NCI-H2196 (cell line): ENCODE measurements at regions not wholly inside any gene's neighbourhood (a gene's known extent, or its start where the extent isn't known, plus 50 kb on each side); places are given as distances from the start of the nearest gene placed in this dataset.
"Not testable (repeated sequence)": the region's sequence is repeated elsewhere in the genome, so short reads cannot be mapped to it uniquely, and the experiment has no call there.

Experiments
- DNase-seq: peaks from one replicate; lab custom pipeline; 2025; ENCODE audit not compliant: unreplicated experiment; lab: John Stamatoyannopoulos, UW

- no peak for DNase-seq
Measured at GRCh38 chr4:62474802-62475201, 1274.7 kb downstream of the ADGRL3 start.

GRCh38 chr4:62471021-62471420 lies 1270.9 kb downstream of the ADGRL3 start:
- no peak for DNase-seq

DNA sequence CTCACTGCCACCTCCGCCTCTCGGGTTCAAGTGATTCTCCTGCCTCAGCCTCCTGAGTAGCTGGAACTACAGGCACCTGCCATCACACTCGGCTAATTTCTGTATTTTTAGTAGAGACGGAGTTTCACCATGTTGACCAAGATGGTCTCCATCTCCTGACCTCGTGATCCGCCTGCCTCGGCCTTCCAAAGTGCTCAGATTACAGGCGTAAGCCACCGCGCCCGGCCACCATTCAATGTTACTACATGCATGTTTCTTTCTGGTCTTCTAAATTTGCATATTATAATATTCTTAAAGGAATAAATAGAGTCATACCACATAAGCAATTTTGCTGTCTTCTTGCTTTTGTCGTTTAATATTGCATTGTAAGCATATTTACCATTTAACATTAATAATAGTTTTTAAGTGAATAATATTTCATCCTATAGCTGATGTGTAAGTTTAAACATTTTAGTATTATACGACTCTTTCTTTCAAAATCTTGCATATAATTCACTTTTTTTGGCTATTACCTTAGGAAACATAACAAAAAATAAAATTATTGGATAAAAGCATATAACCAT lies 1270.4 kb downstream of the ADGRL3 start:
- DNase-seq, result no peak

GRCh38 chr4:62470020-62470419 lies 1269.9 kb downstream of the ADGRL3 start:
- no peak for DNase-seq

GRCh38 chr4:62461961-62462360 lies 1261.8 kb downstream of the ADGRL3 start:
- DNase-seq, result no peak

GRCh38 chr4:62460329-62460728 lies 1260.2 kb downstream of the ADGRL3 start:
- DNase-seq, result no peak

DNA sequence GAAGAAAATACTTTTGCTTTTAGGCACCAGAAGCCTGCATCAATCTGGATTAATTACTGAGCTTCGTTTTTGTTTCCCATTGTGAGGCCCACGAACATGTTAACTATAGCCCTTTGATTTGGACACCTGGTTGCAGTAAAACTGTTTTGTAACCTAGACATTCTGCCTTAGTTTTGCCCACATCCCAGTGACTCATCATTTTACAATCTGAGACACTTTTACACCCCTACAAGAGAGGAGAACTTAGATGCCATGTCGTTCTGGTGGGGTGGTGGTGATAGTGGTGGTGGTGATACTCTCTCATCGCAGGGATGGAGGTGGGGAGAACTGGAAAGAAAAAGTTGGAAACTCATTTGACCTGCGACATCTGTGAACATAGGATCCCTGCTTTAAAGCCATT lies 1257.2 kb downstream of the ADGRL3 start:
- no peak for DNase-seq

DNA sequence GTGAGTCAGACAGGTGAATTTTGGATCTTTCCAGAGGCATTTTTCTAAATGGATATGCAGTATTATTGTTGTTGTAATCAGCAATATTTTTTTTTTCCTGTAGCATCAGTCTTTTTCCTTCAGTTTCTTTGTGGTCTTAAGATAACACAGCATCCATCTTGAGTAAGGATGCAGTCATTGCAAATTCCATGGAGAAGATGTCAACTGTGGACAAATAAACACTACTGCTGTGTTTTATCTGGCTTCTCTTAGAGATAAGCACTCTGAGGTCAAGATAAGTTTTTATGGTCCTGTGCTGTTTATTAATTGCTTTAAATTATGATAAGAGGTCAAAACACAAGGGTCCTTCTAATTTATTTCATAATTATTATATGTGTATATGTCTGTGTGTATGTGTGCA lies 1255.7 kb downstream of the ADGRL3 start:
- no peak for DNase-seq

DNA sequence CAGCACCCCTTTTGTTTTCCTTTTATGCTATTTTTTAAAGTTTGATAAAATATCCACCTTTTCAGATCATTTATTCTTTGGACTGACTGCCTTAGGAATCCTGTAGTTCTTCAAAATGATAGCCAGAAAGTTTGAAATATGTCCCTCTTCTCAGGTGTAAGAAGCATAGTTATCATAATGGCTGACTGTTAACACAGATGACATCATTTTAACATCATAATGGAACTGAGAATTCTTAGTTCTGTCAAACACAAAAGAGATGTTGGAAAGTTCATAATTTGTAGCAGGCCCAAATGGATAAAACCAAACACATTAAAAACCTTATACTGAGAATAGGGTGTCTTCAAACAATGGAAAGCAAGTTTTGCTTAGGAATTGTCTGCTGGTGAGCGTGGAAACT lies 1254.4 kb downstream of the ADGRL3 start:
- DNase-seq, result no peak

DNA sequence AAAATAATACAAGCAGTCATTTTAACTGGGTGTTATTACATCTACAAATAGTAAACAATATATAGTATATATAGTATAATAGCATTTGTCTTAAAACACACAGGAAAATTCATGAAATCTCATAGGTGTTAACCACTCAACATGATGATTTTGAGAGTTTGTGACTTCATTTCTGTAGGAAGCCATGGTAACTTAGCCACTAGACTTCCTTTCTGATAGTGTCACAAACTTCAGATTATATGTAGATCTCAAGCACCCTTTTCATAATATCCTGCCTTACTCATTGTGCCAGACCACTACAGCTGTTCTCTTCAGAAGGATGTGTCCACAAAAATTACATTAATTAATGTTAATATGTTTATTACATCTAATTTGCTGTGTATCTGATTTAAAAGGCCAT lies 1250.6 kb downstream of the ADGRL3 start:
- DNase-seq, result no peak

GRCh38 chr4:62449538-62449937 lies 1249.4 kb downstream of the ADGRL3 start:
- DNase-seq, result no peak

GRCh38 chr4:62448911-62449310 lies 1248.8 kb downstream of the ADGRL3 start:
- DNase-seq, result no peak

GRCh38 chr4:62439051-62439450 lies 1238.9 kb downstream of the ADGRL3 start:
- DNase-seq, result no peak

GRCh38 chr4:62434921-62435320 lies 1234.8 kb downstream of the ADGRL3 start:
- DNase-seq, result no peak

DNA sequence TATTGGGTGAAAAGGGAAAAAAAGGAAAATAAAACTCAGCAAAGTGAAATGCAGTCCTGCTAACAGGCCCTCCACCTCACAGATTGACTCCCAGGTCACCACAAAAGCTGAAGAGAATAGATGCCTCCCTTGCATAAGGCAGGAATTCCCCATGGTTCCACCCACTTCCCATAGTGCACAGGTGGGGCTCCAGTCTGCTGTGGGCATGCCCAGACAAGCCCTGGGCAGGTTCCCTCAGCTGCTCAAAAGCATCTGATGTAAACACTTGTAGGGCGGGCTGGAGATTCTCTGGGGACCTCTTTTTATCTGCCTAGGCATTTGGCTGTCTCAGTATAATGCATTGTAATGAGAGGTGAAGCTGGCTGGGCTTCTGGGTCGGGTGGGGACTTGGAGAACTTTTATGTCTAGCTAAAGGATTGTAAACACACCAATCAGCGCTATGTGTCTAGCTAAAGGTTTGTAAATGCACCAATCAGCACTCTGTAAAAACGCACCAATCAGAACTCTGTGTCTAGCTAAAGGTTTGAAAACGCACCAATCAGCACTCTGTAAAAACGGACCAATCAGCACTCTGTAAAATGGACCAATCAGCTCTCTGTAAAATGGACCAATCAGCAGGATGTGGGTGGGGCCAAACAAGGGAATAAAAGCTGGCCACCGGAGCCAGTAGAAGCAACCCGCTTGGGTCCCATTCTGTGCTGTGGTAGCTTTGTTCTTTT lies 1231.5 kb downstream of the ADGRL3 start:
- DNase-seq, result not testable (repeated sequence)

DNA sequence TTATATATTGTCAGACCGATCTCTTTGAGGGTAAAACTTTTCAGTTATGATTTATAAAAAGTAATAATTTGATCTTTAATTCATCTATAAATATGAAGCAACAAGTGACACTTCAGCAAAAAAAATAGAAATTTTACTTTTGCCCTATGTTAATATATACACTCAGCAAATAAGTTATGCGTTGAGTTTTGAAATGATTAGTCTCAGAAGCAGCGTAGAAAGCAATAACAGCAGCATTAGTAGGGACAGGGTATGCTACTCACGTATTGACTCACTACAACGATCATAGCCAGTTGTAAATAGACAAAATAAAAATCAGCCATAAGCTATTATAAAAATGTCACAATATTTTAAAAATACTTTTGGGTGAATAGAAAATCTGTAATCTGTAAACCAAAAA lies 1229.2 kb downstream of the ADGRL3 start:
- no peak for DNase-seq

DNA sequence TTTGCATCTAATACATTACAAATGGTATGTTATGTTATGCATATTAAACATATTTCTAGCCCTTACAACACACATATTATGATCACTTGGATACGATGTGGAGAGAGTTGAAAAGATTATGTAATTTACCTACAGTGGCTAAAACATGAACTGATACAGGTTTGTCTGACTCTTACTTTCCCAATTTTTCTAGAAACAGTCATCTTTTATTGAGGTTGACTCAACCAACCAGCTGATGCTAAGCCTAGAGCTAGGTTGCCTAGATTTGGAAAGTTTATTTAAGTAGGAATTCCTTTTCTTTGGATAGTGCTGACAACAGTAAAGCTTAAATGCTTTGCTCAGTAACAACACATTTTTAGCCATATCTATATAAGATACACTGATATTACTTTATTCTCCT lies 1215.1 kb downstream of the ADGRL3 start:
- DNase-seq, result no peak

DNA sequence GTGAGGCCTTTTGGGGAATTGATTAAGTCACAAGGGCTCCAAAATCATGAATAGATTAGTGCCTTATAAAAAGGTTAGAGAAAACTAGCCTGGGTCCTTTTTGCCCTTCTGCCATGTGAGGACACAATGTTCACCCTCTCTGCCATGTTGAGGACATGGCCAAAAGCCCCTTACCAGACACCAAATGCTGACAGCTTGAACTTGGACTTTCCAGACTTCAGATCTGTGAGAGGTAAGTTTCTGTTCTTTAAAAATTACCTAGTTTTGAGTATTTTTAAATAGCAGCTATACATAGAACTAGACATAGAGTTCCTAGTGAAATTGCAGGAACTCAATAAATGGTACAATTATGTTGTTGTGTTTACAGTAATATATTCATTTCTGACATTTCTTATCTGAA lies 1214.4 kb downstream of the ADGRL3 start:
- no peak for DNase-seq

DNA sequence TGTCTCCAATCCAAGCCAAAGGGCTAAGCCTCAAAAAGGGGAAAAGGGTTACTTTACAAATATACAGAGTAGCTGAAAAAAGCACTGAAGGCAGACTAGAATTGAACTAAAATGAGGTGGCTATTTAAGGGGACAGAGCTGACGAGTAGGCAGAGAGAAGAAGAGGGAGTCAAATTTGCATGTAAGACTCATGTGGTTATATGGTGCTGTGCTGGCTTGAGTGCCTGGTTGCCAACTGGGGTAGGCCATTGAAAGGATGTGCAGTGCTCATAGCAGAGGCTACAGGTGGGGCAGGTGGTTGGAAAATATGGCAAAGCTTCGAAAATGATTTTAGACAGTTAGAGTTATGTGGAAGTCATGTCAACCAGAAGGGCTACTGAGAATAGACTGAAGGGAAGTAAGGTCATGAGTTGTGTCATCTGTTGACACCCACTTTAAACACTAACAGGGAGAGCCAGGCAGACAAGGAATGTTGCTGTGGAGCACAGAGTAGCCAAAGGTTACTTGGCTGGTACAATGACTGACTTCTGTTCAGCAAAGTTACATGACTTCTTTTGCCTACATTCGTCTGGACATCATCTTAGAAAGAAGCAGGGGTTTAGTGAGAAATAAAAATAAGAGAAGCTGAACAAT lies 1210.4 kb downstream of the ADGRL3 start:
- DNase-seq, result no peak

DNA sequence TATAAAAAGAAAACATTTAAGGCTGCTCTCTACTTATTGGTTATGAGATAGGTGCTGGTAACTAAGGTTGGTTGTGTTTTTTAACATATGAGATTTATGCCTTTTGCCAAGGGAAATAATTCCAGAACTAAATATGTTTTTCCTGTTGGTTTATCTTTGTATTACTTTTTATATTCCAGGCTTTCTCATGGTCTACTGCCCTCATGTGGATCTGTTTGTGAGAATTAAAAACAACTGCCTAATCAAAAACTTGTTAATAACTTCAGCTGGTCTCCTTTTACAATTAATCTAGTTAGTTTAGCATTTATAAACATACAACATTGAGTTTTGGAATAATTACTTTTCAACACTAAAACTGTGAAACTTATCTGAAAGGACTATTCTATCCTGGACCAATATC lies 1208.3 kb downstream of the ADGRL3 start:
- DNase-seq, result no peak

DNA sequence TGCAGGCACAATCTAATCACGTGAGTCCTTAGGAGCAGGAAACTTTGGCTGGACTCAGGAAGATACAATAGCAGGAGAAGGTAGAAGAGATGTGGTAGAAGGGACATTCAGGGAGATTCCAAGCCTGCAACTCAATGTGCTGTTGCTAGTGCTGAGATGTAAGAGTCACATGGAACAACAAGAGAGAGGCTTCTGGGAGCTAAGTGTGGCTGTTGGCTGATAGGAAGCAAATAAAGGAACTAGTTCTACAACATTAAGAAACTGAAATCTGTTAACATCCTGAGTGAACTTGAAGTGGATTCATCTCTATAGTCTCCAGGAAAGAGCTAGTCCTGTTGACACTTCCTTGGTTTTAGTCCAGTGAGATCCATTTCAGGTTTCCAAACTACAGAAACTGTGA lies 1207.4 kb downstream of the ADGRL3 start:
- DNase-seq, result no peak

- DNase-seq, result no peak
Measured at GRCh38 chr4:62402088-62402806, 1202.1 kb downstream of the ADGRL3 start.
